Astrocyte (in vitro differentiated cells and primary cell): ENCODE measurements at regions not wholly inside any gene's neighbourhood (a gene's known extent, or its start where the extent isn't known, plus 50 kb on each side); places are given as distances from the start of the nearest gene placed in this dataset.

ENCODE experiments used
- DNase-seq: peaks from one replicate; pipeline ENCODE4 v3.0.0-alpha.2; 2010; ENCODE audit warnings: low read depth
- FAIRE-seq: peaks from 2 replicates; lab custom pipeline; 2011; peaks lifted over from hg19 to GRCh38; lab: Jason Lieb, UNC
- H2AFZ ChIP-seq: 2 replicates; pipeline ENCODE4 v1.6.0; 2012; ENCODE audit warnings: low read depth, low read length, inconsistent platforms
- H3K27ac ChIP-seq: 2 replicates; pipeline ENCODE4 v1.5.1; 2011; ENCODE audit warnings: low read depth, low read length, inconsistent platforms
- H3K27me3 ChIP-seq: 2 replicates; pipeline ENCODE4 v1.6.0; 2011; ENCODE audit warnings: low read length, inconsistent platforms; ENCODE audit not compliant: insufficient read depth
- H3K36me3 ChIP-seq: 2 replicates; pipeline ENCODE4 v1.5.1; 2011; ENCODE audit warnings: low read length, inconsistent platforms; ENCODE audit not compliant: insufficient read depth
- H3K4me1 ChIP-seq: 2 replicates; pipeline ENCODE4 v1.5.1; 2011; ENCODE audit warnings: low read length, inconsistent platforms; ENCODE audit not compliant: insufficient read depth
- H3K4me2 ChIP-seq: 2 replicates; pipeline ENCODE4 v1.6.0; 2012; ENCODE audit warnings: low read length, inconsistent platforms
- H3K4me3 ChIP-seq: 2 replicates; pipeline ENCODE4 v1.5.1; 2011; ENCODE audit warnings: low read depth, mild to moderate bottlenecking, low read length, inconsistent platforms; ENCODE audit not compliant: insufficient read depth
- H3K79me2 ChIP-seq: 2 replicates; pipeline ENCODE4 v1.6.0; 2012; ENCODE audit warnings: mild to moderate bottlenecking, low read length, inconsistent platforms; ENCODE audit not compliant: insufficient read depth
- H3K9ac ChIP-seq: 2 replicates; pipeline ENCODE4 v1.6.0; 2012; ENCODE audit warnings: mild to moderate bottlenecking, low read length, inconsistent platforms
- H3K9me3 ChIP-seq: 2 replicates; pipeline ENCODE4 v1.5.1; 2012; ENCODE audit warnings: low read depth, mild to moderate bottlenecking, low read length, inconsistent platforms; ENCODE audit not compliant: insufficient read depth
- H4K20me1 ChIP-seq: 2 replicates; pipeline ENCODE4 v1.6.0; 2012; ENCODE audit warnings: low read length, inconsistent platforms; ENCODE audit not compliant: insufficient read depth
- H3K27ac Mint-ChIP-seq: one replicate; pipeline ENCODE4 v1.8.0; 2021; ENCODE audit warnings: mild to moderate bottlenecking, mixed read lengths; ENCODE audit not compliant: unreplicated experiment
- H3K27me3 Mint-ChIP-seq: one replicate; pipeline ENCODE4 v1.8.0; 2021; ENCODE audit warnings: low read depth, mixed read lengths; ENCODE audit not compliant: unreplicated experiment
- H3K36me3 Mint-ChIP-seq: one replicate; pipeline ENCODE4 v1.8.0; 2021; ENCODE audit warnings: low read depth, mixed read lengths; ENCODE audit not compliant: unreplicated experiment
- H3K4me1 Mint-ChIP-seq: one replicate; pipeline ENCODE4 v1.8.0; 2021; ENCODE audit warnings: low read depth, mixed read lengths; ENCODE audit not compliant: unreplicated experiment
- H3K4me3 Mint-ChIP-seq: one replicate; pipeline ENCODE4 v1.8.0; 2021; ENCODE audit warnings: mild to moderate bottlenecking, moderate library complexity, mixed read lengths; ENCODE audit not compliant: unreplicated experiment
- H3K9me3 Mint-ChIP-seq: one replicate; pipeline ENCODE4 v1.8.0; 2021; ENCODE audit warnings: mild to moderate bottlenecking, mixed read lengths; ENCODE audit not compliant: unreplicated experiment
- EZH2 ChIP-seq: IDR thresholded peaks from 2 replicates; pipeline ENCODE4 v1.6.1; 2012; ENCODE audit warnings: mild to moderate bottlenecking, low read length, inconsistent platforms; ENCODE audit not compliant: insufficient read depth
- TF ChIP-seq, protein P1 (sequence below): IDR thresholded peaks from 2 replicates; pipeline ENCODE4 v1.5.1; 2011; ENCODE audit warnings: low read depth, mild to moderate bottlenecking, inconsistent platforms, low read length, moderate library complexity; ENCODE audit not compliant: insufficient read depth

DNA sequence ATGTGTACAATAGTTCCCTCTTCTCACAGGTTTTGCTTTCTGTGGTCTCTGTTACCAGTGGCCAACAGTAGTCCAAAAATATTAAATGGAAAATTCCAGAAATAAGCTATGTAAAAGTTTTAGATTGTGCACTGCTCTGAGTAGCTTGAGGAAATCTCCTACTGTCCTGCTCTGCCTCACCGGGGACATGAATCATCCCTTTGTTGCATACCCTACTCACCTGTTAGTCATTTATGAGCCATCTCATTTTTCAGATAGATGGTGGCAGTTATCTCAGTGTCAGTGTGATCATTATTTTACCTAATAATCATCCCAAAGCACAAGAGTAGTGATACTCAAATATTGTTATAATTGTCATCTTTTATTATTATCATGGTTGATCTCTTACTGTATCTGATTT is 688.1 kb downstream of the PLA2G4A start:
- no peaks in the 10 kb centered on the region for H3K36me3 Mint-ChIP-seq
- no peaks in the 10 kb centered on the region for H3K27me3 ChIP-seq
- H2AFZ ChIP-seq = no peak overlapping the region
- no peaks in the 10 kb centered on the region for H3K9me3 Mint-ChIP-seq
- H3K27ac ChIP-seq = no peak overlapping the region
- H3K4me3 Mint-ChIP-seq = no peak overlapping the region
- H3K4me1 ChIP-seq = no peaks in the 10 kb centered on the region
- H3K27me3 Mint-ChIP-seq = no peaks in the 10 kb centered on the region
- no peaks in the 10 kb centered on the region for H4K20me1 ChIP-seq
- no peak overlapping the region for H3K27ac Mint-ChIP-seq
- H3K79me2 ChIP-seq = no peaks in the 10 kb centered on the region
- no peaks in the 10 kb centered on the region for H3K4me1 Mint-ChIP-seq
- H3K36me3 ChIP-seq = no peaks in the 10 kb centered on the region
- H3K9me3 ChIP-seq = no peaks in the 10 kb centered on the region
- DNase-seq (no peak), FAIRE-seq (no peak)
- no peak overlapping the region for H3K4me2 ChIP-seq
- no peak for TF ChIP-seq EZH2
- TF ChIP-seq, protein P1, sequence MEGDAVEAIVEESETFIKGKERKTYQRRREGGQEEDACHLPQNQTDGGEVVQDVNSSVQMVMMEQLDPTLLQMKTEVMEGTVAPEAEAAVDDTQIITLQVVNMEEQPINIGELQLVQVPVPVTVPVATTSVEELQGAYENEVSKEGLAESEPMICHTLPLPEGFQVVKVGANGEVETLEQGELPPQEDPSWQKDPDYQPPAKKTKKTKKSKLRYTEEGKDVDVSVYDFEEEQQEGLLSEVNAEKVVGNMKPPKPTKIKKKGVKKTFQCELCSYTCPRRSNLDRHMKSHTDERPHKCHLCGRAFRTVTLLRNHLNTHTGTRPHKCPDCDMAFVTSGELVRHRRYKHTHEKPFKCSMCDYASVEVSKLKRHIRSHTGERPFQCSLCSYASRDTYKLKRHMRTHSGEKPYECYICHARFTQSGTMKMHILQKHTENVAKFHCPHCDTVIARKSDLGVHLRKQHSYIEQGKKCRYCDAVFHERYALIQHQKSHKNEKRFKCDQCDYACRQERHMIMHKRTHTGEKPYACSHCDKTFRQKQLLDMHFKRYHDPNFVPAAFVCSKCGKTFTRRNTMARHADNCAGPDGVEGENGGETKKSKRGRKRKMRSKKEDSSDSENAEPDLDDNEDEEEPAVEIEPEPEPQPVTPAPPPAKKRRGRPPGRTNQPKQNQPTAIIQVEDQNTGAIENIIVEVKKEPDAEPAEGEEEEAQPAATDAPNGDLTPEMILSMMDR = no peak
- H3K4me3 ChIP-seq = no peak overlapping the region
- no peak overlapping the region for H3K9ac ChIP-seq

DNA sequence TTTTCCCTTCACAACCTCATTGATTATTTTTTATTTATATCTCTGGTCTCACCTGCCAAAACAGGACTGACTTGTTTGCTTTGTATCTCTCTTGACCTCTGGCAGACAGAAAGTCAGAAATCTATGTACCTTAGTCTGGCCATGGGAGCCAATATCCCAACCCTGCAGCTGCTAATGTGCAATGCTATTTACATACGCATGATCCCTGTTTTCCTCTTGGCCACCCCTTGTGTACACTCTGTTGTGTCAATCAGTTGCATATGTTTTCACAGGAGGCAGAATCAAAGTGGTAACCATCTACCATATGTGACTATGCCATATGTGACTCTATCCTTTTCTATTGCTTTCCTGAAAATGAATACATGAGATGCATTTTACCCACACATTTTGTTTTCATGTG is 688.8 kb downstream of the PLA2G4A start:
- H3K9ac ChIP-seq = no peak overlapping the region
- no peaks in the 10 kb centered on the region for H3K9me3 ChIP-seq
- H3K36me3 ChIP-seq = no peaks in the 10 kb centered on the region
- Mint-ChIP-seq H3K36me3 (no peaks in the 10 kb centered on the region), H3K4me3 (no peak overlapping the region), H3K27ac (no peak overlapping the region), H3K9me3 (no peaks in the 10 kb centered on the region), H3K4me1 (no peaks in the 10 kb centered on the region), H3K27me3 (no peaks in the 10 kb centered on the region)
- no peaks in the 10 kb centered on the region for H4K20me1 ChIP-seq
- TF ChIP-seq, protein P1 = no peak
- no peak for TF ChIP-seq EZH2
- no peaks in the 10 kb centered on the region for H3K4me1 ChIP-seq
- H3K4me2 ChIP-seq = no peak overlapping the region
- no peaks in the 10 kb centered on the region for H3K27me3 ChIP-seq
- no peak overlapping the region for H3K27ac ChIP-seq
- no peak overlapping the region for H2AFZ ChIP-seq
- FAIRE-seq (no peak), DNase-seq (no peak)
- H3K79me2 ChIP-seq = no peaks in the 10 kb centered on the region
- H3K4me3 ChIP-seq = no peak overlapping the region

DNA sequence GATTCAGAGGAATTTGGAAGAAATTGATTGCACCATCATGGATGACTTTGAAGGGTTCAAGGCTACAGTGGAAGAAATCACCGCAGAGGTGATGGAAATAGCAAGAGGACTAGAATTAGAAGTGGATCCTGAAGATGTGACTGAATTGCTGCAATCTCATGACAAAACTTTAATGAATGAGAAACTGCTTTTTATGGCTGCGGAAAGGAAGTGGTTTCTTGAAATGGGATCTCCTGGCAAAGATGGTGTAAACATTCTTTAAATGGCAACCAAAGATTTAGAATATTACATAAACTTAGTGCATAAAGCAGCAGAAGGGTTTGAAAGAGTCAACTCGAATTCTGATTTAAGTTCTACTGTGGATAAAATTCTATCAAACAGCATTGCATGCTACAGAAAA is 698.6 kb downstream of the PLA2G4A start:
- FAIRE-seq = no peak
- H3K27ac Mint-ChIP-seq = no peak overlapping the region
- H3K36me3 ChIP-seq = no peaks in the 10 kb centered on the region
- no peaks in the 10 kb centered on the region for H3K27me3 ChIP-seq
- H3K9me3 ChIP-seq = no peaks in the 10 kb centered on the region
- no peak overlapping the region for H3K27ac ChIP-seq
- H2AFZ ChIP-seq = no peak overlapping the region
- no peaks in the 10 kb centered on the region for H4K20me1 ChIP-seq
- no peaks in the 10 kb centered on the region for H3K36me3 Mint-ChIP-seq
- H3K79me2 ChIP-seq = no peaks in the 10 kb centered on the region
- DNase-seq = no peak
- H3K4me3 ChIP-seq = no peak overlapping the region
- TF ChIP-seq, protein P1 = no peak
- TF ChIP-seq EZH2 = no peak
- no peak overlapping the region for H3K4me3 Mint-ChIP-seq
- H3K27me3 Mint-ChIP-seq = no peaks in the 10 kb centered on the region
- H3K4me1 ChIP-seq = no peaks in the 10 kb centered on the region
- no peaks in the 10 kb centered on the region for H3K9me3 Mint-ChIP-seq
- H3K4me2 ChIP-seq = no peak overlapping the region
- H3K4me1 Mint-ChIP-seq = no peaks in the 10 kb centered on the region
- no peak overlapping the region for H3K9ac ChIP-seq
